GM19193 (cell line): ENCODE measurements at regions not wholly inside any gene's neighbourhood (a gene's known extent, or its start where the extent isn't known, plus 50 kb on each side); places are given as distances from the start of the nearest gene placed in this dataset.

Source experiments
- POLR2A ChIP-seq: IDR thresholded peaks from 4 replicates; pipeline ENCODE4 v1.6.1; 2011; ENCODE audit not compliant: insufficient read depth, insufficient read length; ENCODE audit errors: extremely low read depth

DNA sequence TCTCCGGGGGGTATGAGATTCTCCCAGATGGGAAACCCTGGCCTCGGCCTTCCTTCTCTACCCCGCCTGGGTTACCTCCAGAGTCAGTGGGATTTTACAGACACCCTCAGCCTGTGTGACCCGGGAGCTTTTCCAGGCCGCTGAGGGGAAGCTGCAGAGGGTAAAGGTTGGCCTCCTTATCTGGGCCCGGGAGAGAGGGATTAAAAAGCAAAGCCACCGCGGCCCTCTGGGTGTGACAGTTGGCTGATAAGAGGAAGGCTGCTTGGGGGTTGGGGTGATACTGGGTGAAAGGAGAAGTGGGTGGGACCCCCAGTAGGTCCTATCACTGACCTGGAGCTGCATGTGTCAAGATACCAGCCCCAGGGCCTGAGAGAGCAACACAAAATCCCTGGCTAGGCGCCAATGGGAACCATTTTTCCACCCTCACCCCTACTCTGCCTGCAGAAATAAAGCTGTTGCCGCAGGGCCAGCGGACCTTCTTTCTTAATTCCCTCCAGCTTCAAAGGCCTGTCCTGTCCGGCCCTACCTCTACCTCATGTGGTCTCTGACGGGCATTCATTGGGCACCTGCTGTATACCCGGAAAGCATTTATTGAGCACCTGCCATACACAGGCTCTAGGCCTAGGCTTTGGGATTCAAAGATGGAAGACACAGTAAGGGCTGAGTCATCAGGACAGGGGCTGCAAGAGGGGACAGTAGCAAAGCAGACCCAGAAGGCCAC, 77.6 kb upstream of the GSE1 start:
- no peak for TF ChIP-seq POLR2A

DNA sequence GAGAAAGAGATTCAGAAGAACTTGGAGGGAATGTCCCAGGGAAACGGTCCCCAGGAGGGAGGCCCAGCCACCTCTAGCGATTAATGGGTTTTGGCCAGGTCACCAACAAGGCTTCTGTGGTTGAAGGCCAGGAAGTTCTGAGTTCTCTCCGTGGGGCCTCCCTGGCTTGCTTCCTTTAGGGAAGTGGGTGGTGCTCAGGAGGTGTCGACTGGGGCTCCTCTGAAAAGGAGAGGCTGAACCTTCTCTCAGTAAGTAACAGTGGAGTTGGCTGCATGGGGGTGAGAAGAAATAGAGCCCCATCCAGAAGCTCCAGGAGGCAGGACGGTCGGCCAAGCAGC, 77.1 kb upstream of the GSE1 start:
- TF ChIP-seq POLR2A, result no peak

DNA sequence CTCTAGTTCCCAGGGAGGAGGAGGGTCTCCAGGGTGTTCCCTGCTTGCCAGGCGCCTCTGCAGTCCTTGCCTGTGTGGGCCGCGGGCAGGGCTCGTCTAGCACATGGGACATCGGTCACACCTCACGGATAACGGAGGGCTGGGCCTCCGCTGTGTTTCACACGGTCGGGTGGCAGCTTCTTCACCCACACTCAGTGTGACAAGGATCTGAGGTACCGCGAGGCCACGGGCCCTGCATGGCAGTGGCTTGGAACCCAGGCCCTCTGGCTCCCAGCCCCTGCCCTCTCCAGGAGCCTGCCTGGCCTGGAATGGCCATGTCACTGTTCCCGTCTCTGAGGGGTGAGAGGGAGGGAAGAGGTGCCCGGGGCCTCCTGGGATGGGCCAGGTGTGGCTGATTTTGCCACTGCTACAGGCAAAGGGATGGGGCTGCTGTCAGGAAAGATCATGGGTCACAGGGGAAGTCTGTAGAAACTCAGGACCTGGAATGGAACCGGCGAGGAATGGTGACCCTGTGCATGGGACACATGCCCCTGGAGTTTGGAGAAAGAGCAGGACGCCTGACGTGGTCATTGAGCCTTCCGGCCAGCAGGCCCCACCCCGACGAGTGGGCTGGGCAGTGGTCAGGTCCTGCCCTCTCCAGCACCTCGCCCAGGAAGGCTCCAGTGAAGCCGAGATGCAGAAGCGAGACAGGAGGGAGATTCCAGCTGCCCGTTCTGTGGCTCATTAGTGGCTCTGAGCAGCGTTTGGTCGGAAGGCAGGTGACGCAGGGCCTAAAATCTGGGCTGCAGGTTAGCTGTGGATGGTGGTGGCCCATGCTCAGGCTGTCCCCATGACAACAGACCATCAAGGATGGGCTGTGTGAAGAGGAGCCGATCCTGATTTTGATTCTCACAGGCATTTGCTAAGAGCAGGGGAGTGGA, 76.5 kb upstream of the GSE1 start:
- no peak for TF ChIP-seq POLR2A

DNA sequence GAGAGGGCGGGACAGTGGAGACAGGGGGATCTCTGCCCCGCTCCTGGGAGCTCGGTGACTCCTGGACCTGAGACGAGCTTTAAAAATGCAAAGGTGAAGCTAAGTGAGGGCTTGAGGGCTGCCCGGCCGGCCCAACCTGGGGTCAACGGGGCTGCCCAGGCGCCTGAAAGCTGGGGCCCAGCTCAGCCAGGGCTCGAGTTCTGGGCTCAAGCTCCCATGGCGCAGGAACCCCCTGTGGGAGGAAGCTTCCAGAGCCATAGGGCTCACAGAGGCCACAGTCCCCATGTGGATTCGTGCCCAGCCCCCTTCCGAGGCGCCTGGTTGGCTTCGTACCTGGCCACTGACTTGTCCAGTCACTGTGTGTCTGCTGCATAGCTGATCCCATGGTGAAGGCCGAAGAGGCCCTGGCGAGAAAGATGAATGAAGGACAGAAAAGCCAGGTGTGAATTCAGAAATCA, 75.8 kb upstream of the GSE1 start:
- TF ChIP-seq POLR2A, result no peak

DNA sequence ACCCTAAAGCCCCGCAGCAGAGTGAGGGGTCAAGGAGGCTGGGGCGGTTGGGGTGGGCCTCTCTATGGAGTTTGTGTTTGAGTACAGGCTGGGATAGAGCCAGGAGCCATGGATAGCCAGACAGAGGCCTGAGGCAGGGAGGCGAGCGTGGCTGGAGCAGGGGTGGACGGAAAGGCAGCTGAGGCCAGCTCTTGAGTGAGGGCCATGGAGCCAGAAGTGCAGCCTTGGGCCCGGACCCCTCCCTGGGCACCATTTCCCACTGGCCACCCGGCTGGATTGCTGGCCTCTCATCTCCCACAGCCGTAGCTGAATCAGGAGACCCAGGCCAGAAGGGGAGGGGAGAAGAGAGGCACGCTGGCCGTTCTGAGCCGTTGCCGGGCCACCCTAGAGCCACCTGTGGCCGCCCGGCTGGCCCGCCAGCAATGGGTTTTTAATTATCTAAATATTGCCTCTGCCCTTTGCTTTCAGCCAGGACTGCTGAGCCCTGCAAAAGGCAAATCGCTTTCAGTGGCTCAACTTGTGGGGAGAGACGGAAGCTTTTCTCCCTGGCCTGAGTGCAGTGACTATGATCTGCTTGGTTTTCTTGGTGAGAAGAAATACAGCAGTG, 75.2 kb upstream of the GSE1 start:
- no peak for TF ChIP-seq POLR2A

DNA sequence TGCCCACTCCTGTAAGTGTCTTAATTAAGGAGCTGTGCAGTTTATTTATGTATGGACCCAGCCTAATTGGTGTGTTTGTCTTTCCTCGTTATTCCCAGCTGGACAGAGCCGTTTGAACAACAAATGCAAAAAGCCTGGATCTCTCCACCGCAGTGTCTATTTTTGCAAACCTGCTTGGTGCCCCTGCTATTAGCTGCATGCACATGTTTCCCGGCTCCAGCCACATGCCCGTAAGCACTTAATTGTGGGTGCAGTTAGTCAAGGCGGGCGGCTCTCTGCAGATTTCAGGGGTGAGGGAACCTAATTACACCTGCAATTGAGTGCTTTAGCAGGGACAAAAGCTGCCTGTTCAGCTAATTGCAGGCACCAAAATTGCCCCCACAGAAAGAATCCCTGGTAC, 74.0 kb upstream of the GSE1 start:
- TF ChIP-seq POLR2A, result no peak

DNA sequence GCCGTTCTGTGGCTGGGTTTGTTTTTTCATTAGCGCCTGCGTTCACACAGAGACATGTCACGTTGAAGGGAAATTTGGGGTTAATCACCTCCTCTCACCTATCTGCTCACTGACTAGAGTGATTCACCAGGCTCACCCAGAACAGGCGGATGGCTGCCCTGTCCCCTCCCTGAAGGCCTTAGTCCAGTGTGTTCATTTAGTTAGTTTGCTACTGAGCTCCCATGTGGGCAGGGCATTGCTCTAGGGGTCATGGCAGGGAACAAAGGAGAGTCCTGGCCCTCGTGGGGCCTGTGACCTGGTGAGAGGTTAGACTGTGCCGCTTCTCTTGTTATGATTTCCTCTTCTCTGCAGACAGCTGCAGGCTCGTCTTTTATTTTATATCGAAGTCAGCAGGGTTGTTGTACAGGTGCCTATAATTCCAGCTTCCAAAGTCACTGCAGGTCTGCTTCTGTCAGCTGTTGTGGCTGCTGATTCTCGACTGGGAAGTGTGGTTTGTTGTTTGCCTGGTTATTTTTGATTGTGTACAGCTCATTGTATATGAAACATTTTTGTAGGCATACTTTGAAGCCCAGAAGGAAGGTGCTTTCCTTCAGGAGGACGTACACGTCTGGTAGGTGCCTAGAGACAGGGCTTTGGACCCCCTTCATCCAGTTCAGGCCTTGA, 73.4 kb upstream of the GSE1 start:
- no peak for TF ChIP-seq POLR2A

DNA sequence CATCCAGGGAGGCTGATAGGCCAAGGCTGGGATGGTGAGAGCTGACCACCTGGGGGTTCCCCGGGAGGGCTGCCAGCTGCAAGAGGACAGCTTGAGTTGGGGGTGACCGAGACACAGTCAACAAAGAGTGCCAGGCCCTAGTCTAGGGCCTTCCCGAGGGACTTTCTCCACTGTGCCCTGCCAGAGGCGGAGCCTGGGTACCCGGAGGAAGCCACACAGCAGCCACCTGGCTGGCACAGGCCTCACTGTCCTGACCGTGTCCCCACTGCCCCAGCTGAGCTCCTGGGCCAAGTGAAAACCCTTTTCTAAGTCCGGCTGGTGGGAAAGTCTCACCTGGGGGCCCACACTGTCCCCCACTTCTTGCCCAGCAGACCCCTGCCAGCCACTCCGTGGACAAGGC, 71.9 kb upstream of the GSE1 start:
- TF ChIP-seq POLR2A, result no peak

DNA sequence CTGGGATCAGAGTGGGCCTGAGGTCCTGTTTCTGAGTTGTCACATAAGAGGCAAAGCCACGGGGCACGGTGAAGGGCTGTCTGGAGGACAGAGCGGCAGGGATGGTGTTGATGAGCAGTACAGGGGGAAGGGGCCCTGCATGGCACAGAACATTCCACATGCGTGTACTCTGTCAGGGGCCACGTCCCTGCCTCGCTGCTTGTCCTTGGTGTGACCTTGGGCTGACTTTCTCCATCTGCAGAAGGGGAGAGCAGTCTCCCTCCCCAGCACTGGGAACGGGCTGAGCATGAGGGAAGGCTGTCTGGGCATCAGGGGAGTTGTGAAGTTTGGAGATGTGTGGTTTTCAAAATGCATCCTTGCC, 71.5 kb upstream of the GSE1 start:
- no peak for TF ChIP-seq POLR2A

DNA sequence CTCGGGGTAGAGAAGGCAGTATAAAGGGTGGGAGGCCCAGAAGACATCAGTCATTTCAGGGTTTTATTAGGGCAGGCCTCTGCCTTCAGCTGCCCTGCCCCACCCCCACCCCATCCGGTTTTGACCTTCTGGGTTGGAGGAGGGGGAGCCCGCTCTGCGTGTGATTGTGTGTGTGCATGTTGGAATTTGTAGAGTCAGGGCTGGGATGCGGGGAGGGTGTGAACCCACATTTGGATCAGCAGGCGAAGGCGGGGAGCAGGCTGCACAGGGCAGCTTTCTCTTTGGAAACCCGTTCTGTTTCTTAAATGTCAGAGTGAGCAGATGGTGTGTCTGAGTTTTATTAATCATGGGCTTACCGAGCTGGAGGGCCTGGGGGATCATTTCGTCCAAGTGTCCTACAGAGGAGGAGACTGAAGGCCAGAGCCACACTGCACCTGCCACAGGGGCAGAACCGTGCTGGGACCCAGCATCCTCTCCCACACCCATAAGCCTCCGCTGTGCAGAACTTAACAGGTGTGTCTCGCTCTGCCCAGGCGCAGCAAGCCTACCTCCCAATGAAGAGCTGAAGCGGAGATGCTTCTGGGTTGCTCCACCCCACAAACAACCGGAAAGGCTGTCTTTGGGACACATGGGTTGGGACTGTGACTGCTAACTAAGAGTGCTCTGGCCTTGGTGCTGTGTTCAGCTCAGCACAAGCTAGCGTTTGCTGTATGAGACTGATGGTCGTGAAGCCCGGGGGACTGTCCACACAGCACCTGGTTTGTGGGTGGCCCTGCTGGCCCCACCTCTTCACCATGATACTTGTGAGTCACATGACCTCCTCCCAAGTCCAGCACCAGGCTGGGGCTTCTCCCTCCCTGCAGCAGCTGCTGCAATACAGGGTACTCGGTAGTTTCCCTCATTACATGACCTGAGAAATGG, 70.9 kb upstream of the GSE1 start:
- TF ChIP-seq POLR2A, result no peak

DNA sequence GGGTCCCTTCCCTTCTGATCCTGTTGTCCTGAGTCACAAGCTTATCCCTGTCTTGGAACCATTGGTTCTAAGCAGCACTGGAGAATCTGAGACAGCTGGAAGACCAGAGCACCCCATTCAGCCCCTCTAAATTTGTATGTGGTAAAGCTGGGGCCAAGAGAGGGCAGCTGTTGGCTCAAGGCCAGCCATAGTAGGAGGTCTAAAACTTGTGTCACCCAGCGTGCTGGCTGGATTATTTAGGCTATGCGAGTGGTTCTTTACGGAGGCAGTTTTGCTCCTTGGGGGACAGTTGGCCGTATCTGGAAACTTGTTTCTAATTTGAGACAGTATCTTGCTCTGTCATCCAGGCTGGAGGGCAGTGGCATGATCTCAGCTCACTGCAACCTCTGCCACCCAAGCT, 69.6 kb upstream of the GSE1 start:
- TF ChIP-seq POLR2A, result no peak

DNA sequence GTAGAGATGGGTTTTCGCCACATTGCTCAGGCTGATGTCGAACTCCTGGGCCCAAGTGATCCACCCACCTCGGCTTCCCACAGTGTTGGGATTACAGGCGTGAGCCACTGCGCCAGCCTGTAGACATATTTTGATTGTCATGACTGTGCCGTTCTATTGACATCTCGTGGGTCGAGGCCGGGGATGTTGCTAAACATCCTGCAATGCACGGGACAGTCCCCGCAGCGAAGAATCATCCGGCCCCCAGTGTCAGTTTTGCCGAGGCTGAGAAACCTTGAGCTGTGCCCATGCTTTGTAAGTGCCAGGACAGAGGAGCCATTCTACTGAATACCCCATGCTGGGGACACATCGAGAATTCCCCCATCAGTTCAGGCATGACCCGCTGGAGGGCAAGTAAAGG, 69.1 kb upstream of the GSE1 start:
- no peak for TF ChIP-seq POLR2A

DNA sequence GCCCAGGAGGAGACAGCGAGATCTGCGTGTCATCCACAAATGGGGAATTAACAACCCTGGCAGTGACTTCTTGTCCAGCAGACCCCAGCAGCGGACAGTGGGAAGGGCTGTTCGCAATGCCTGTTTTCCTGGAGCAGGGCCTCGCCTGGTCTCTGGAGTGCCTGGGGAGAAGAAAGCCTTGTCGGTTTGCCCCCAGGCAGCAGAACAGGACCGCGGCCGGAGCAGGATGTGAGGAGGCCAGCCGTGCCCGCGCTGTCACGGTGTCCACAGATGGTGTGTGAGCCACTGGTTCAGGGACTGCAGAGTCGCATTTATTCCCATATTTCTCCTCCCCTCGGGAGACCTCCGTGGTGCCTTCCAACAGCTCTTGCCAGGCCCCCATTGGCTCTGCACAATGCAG, 68.5 kb upstream of the GSE1 start:
- no peak for TF ChIP-seq POLR2A

DNA sequence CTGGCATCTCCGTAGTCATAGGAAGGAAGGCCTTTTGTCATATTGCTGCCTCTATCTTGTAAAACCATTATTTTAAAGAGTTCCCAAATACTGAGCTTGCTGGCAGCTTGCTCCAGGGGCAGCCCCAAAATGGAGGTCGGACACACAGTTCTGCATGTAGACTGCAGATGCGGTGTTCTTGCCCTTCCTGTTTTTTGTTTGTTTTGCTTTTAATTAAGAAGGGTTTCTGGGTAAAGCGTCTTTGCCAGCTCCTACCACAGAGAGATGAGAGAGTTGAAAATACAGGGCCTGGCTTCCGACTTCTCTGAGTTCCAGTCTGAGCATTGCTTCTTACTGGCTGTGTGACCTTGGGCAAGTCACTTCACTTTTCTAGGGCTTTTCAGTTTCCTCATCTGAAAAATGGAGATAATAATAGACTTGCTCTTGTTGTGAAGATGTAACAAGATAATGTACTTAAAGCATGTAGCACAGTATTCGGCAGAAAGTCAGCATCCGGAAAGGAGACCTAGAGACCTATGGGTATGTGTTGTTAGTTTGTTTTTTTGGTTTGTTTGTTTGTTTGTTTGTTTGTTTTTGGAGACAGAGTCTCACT, 67.8 kb upstream of the GSE1 start:
- TF ChIP-seq POLR2A, result no peak
